ENCODE measurements at regions not wholly inside any gene's neighbourhood (a gene's known extent, or its start where the extent isn't known, plus 50 kb on each side); places are given as distances from the start of the nearest gene placed in this dataset.

DNA sequence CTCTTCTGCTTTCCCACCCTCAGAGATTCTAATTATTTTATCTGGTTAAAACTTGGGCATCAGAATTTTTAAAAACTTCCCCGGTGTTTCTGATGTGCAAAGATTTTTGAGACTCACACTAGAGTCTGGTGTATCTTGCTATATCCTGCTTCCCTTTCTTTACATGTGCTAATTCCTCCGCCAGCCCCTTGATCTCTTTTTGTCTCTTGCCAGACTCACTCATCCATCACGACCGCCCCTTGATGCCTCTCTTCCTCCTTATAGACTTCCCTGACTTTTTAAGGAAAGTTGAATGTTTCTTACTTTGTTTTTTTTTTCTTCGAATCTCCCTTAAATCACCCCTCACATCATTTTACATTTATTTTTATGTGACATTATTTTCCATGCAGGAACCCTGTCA lies 274.9 kb upstream of the PITX2 start (continued):
- TF ChIP-seq, protein P1, sequence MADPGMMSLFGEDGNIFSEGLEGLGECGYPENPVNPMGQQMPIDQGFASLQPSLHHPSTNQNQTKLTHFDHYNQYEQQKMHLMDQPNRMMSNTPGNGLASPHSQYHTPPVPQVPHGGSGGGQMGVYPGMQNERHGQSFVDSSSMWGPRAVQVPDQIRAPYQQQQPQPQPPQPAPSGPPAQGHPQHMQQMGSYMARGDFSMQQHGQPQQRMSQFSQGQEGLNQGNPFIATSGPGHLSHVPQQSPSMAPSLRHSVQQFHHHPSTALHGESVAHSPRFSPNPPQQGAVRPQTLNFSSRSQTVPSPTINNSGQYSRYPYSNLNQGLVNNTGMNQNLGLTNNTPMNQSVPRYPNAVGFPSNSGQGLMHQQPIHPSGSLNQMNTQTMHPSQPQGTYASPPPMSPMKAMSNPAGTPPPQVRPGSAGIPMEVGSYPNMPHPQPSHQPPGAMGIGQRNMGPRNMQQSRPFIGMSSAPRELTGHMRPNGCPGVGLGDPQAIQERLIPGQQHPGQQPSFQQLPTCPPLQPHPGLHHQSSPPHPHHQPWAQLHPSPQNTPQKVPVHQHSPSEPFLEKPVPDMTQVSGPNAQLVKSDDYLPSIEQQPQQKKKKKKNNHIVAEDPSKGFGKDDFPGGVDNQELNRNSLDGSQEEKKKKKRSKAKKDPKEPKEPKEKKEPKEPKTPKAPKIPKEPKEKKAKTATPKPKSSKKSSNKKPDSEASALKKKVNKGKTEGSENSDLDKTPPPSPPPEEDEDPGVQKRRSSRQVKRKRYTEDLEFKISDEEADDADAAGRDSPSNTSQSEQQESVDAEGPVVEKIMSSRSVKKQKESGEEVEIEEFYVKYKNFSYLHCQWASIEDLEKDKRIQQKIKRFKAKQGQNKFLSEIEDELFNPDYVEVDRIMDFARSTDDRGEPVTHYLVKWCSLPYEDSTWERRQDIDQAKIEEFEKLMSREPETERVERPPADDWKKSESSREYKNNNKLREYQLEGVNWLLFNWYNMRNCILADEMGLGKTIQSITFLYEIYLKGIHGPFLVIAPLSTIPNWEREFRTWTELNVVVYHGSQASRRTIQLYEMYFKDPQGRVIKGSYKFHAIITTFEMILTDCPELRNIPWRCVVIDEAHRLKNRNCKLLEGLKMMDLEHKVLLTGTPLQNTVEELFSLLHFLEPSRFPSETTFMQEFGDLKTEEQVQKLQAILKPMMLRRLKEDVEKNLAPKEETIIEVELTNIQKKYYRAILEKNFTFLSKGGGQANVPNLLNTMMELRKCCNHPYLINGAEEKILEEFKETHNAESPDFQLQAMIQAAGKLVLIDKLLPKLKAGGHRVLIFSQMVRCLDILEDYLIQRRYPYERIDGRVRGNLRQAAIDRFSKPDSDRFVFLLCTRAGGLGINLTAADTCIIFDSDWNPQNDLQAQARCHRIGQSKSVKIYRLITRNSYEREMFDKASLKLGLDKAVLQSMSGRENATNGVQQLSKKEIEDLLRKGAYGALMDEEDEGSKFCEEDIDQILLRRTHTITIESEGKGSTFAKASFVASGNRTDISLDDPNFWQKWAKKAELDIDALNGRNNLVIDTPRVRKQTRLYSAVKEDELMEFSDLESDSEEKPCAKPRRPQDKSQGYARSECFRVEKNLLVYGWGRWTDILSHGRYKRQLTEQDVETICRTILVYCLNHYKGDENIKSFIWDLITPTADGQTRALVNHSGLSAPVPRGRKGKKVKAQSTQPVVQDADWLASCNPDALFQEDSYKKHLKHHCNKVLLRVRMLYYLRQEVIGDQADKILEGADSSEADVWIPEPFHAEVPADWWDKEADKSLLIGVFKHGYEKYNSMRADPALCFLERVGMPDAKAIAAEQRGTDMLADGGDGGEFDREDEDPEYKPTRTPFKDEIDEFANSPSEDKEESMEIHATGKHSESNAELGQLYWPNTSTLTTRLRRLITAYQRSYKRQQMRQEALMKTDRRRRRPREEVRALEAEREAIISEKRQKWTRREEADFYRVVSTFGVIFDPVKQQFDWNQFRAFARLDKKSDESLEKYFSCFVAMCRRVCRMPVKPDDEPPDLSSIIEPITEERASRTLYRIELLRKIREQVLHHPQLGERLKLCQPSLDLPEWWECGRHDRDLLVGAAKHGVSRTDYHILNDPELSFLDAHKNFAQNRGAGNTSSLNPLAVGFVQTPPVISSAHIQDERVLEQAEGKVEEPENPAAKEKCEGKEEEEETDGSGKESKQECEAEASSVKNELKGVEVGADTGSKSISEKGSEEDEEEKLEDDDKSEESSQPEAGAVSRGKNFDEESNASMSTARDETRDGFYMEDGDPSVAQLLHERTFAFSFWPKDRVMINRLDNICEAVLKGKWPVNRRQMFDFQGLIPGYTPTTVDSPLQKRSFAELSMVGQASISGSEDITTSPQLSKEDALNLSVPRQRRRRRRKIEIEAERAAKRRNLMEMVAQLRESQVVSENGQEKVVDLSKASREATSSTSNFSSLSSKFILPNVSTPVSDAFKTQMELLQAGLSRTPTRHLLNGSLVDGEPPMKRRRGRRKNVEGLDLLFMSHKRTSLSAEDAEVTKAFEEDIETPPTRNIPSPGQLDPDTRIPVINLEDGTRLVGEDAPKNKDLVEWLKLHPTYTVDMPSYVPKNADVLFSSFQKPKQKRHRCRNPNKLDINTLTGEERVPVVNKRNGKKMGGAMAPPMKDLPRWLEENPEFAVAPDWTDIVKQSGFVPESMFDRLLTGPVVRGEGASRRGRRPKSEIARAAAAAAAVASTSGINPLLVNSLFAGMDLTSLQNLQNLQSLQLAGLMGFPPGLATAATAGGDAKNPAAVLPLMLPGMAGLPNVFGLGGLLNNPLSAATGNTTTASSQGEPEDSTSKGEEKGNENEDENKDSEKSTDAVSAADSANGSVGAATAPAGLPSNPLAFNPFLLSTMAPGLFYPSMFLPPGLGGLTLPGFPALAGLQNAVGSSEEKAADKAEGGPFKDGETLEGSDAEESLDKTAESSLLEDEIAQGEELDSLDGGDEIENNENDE (IDR thresholded peaks at IDR 0.05; ENCODE audit: insufficient replicate concordance, low read length) = no peak
- TF ChIP-seq RAD21 (IDR thresholded peaks at IDR 0.05 in 1 of 2, conservative IDR thresholded peaks at IDR 0.05 in 1 of 2; ENCODE audit: low read depth in 2 of 2, low read length in 2 of 2) (no peak), SRF (IDR thresholded peaks at IDR 0.05; ENCODE audit: low read depth, low read length) (no peak)
